Sciatic nerve (tissue), 2 donors: ENCODE measurements at regions not wholly inside any gene's neighbourhood (a gene's known extent, or its start where the extent isn't known, plus 50 kb on each side); places are given as distances from the start of the nearest gene placed in this dataset.
A peak's percentile ranks its signal among the peaks of the same experiment; 100 is the strongest.

Source experiments
- ATAC-seq: fragments of 200-7000 bp; cut with Tn5 transposase; one replicate; pipeline ENCODE4 v1.9.1; 2020; ENCODE audit warnings: mild to moderate bottlenecking, moderate library complexity
- DNase-seq: peaks from one replicate; pipeline ENCODE4 v3.0.0-alpha.2; 2020; ENCODE audit warnings: low spot score
- intact Hi-C: fragments of 100-400 bp; cut with DNase I; formaldehyde crosslinking; loops from one replicate; pipeline ENCODE4 v1.14.2; 2022
- donor health status: DM: no; HTN: no; CAD: no.
- donor health status: DM: no; HTN: no; CAD: no.

GRCh38 chr15:35320158-35320780 lies 225.7 kb downstream of the DPH6 start:
- no peak for DNase-seq
- ATAC-seq = no peak
- intact Hi-C loops = no loop called here

- no peak for DNase-seq
- intact Hi-C loops = no loop called here
- ATAC-seq = no peak
These were observed 226.6 kb downstream of the DPH6 start for GRCh38 chr15:35319354-35319753.

GRCh38 chr15:35317217-35317616 lies 228.7 kb downstream of the DPH6 start:
- DNase-seq = no peak
- ATAC-seq = no peak
- intact Hi-C loops = no loop called here

GRCh38 chr15:35312344-35312743 lies 227.2 kb upstream of the NANOGP8 start:
- intact Hi-C loops = no loop called here
- ATAC-seq = no peak
- DNase-seq = no peak

GRCh38 chr15:35311615-35312014 lies 226.5 kb upstream of the NANOGP8 start:
- intact Hi-C loops = no loop called here
- no peak for ATAC-seq
- no peak for DNase-seq

GRCh38 chr15:35309886-35310285 lies 224.8 kb upstream of the NANOGP8 start:
- DNase-seq (no peak), ATAC-seq (no peak)
- intact Hi-C loops = no loop called here

GRCh38 chr15:35308802-35309201 lies 223.7 kb upstream of the NANOGP8 start:
- intact Hi-C loops = no loop called here
- ATAC-seq (peak; percentile 61), DNase-seq (no peak)

- intact Hi-C loops = no loop called here
- DNase-seq (no peak), ATAC-seq (no peak)
These were observed 222.6 kb upstream of the NANOGP8 start for GRCh38 chr15:35307676-35308075.

GRCh38 chr15:35307026-35307425 lies 221.9 kb upstream of the NANOGP8 start:
- ATAC-seq (no peak), DNase-seq (no peak)
- intact Hi-C loops = no loop called here

GRCh38 chr15:35306361-35306981 lies 221.4 kb upstream of the NANOGP8 start:
- ATAC-seq (peak; percentile 91), DNase-seq (no peak)
- intact Hi-C loops = no loop called here

- DNase-seq (no peak), ATAC-seq (no peak)
- intact Hi-C loops = no loop called here
These were observed 220.9 kb upstream of the NANOGP8 start for GRCh38 chr15:35305946-35306345.

- DNase-seq = no peak
- ATAC-seq = no peak
- intact Hi-C loops = no loop called here
These were observed 220.0 kb upstream of the NANOGP8 start for GRCh38 chr15:35305031-35305550.

GRCh38 chr15:35304389-35304788 lies 219.3 kb upstream of the NANOGP8 start:
- intact Hi-C loops = no loop called here
- no peak for ATAC-seq
- no peak for DNase-seq

- ATAC-seq (no peak), DNase-seq (no peak)
- intact Hi-C loops = no loop called here
These were observed 217.2 kb upstream of the NANOGP8 start for GRCh38 chr15:35302334-35302733.

GRCh38 chr15:35301088-35301487 lies 216.0 kb upstream of the NANOGP8 start:
- DNase-seq (no peak), ATAC-seq (no peak)
- intact Hi-C loops = no loop called here

- intact Hi-C loops = no loop called here
- ATAC-seq (no peak), DNase-seq (no peak)
These were observed 214.1 kb upstream of the NANOGP8 start for GRCh38 chr15:35299059-35299735.

GRCh38 chr15:35298509-35298908 lies 213.4 kb upstream of the NANOGP8 start:
- ATAC-seq = no peak
- DNase-seq = no peak
- intact Hi-C loops = no loop called here

GRCh38 chr15:35293353-35294130 lies 208.4 kb upstream of the NANOGP8 start:
- intact Hi-C loops = no loop called here
- no peak for DNase-seq
- ATAC-seq = peak; percentile 48

GRCh38 chr15:35290301-35290721 lies 205.2 kb upstream of the NANOGP8 start:
- DNase-seq (no peak), ATAC-seq (no peak)
- intact Hi-C loops = no loop called here
